GM19351 (cell line): ENCODE measurements at regions not wholly inside any gene's neighbourhood (a gene's known extent, or its start where the extent isn't known, plus 50 kb on each side); places are given as distances from the start of the nearest gene placed in this dataset.
A peak's percentile ranks its signal among the peaks of the same experiment; 100 is the strongest.
"Not testable (repeated sequence)": the region's sequence is repeated elsewhere in the genome, so short reads cannot be mapped to it uniquely, and the experiment has no call there.

ENCODE experiments used
- ATAC-seq: cut with Tn5 transposase; IDR thresholded peaks from one replicate; pipeline ENCODE4 v1.9.1; 2021; ENCODE audit warnings: mild to moderate bottlenecking, moderate library complexity; ENCODE audit not compliant: unreplicated experiment

GRCh38 chr2:47295981-47296635 is 73.0 kb upstream of the EPCAM start:
- ATAC-seq: no peak

- no peak for ATAC-seq
These were observed 73.8 kb upstream of the EPCAM start for GRCh38 chr2:47295131-47295980.

- ATAC-seq: no peak
These were observed 75.1 kb upstream of the EPCAM start for GRCh38 chr2:47293976-47294375.

- no peak for ATAC-seq
These were observed 80.2 kb upstream of the EPCAM start for GRCh38 chr2:47288864-47289263.

GRCh38 chr2:47283659-47284058 is 85.5 kb upstream of the EPCAM start:
- ATAC-seq: no peak

GRCh38 chr2:47282621-47283272 is 86.4 kb upstream of the EPCAM start:
- no peak for ATAC-seq

- ATAC-seq: not testable (repeated sequence)
These were observed 89.6 kb upstream of the EPCAM start for GRCh38 chr2:47279525-47279924.

GRCh38 chr2:47277987-47278386 is 91.1 kb upstream of the EPCAM start:
- ATAC-seq: no peak

GRCh38 chr2:47277187-47277586 is 91.9 kb upstream of the EPCAM start:
- no peak for ATAC-seq

- no peak for ATAC-seq
These were observed 93.0 kb upstream of the EPCAM start for GRCh38 chr2:47276061-47276460.

GRCh38 chr2:47274054-47274782 is 94.9 kb upstream of the EPCAM start:
- ATAC-seq: no peak

- ATAC-seq: no peak
These were observed 96.0 kb upstream of the EPCAM start for GRCh38 chr2:47272905-47273758.

- ATAC-seq: peak; percentile 82
These were observed 95.9 kb upstream of the CALM2 start for GRCh38 chr2:47272031-47272864.

GRCh38 chr2:47271054-47272000 is 95.0 kb upstream of the CALM2 start:
- ATAC-seq: no peak

- ATAC-seq: no peak
These were observed 94.1 kb upstream of the CALM2 start for GRCh38 chr2:47270421-47270820.

- ATAC-seq: no peak
These were observed 93.3 kb upstream of the CALM2 start for GRCh38 chr2:47269316-47270232.

- ATAC-seq: no peak
These were observed 91.4 kb upstream of the CALM2 start for GRCh38 chr2:47267711-47268086.
